Frontal cortex (tissue), 3 donors: ENCODE measurements at regions not wholly inside any gene's neighbourhood (a gene's known extent, or its start where the extent isn't known, plus 50 kb on each side); places are given as distances from the start of the nearest gene placed in this dataset.
"Not testable (repeated sequence)": the region's sequence is repeated elsewhere in the genome, so short reads cannot be mapped to it uniquely, and the experiment has no call there.

ENCODE experiments used
- DNase-seq, 2 donors: peaks; one replicate each; pipeline ENCODE4 v3.0.0; 2012; ENCODE audit warnings: low spot score in 2 of 2
- FAIRE-seq: peaks from 2 replicates; lab custom pipeline; 2012; peaks lifted over from hg19 to GRCh38; lab: Jason Lieb, UNC
- donor health status: control.
- donor health status: control.
- donor health status: control.

- FAIRE-seq (no peak), DNase-seq (no peak)
Measured at GRCh38 chr3:110262896-110263295, 808.7 kb upstream of the NECTIN3 start.

GRCh38 chr3:110265302-110265701 lies 806.3 kb upstream of the NECTIN3 start:
- DNase-seq (no peak), FAIRE-seq (no peak)

GRCh38 chr3:110267304-110267845 lies 804.2 kb upstream of the NECTIN3 start:
- no peak for DNase-seq

GRCh38 chr3:110272525-110272924 lies 799.1 kb upstream of the NECTIN3 start:
- FAIRE-seq (no peak), DNase-seq (no peak)

More at GRCh38 chr3:110267304-110267845, 804.2 kb upstream of the NECTIN3 start:
- FAIRE-seq, result no peak

GRCh38 chr3:110291886-110292501 lies 779.6 kb upstream of the NECTIN3 start:
- FAIRE-seq, result peak; percentile 98
- DNase-seq, result no peak

GRCh38 chr3:110293660-110294059 lies 778.0 kb upstream of the NECTIN3 start:
- DNase-seq (peak in 1 of 2 donors; percentile 2), FAIRE-seq (no peak)

GRCh38 chr3:110296885-110297284 lies 774.7 kb upstream of the NECTIN3 start:
- FAIRE-seq (no peak), DNase-seq (no peak)

- FAIRE-seq, result no peak
- no peak for DNase-seq
Measured at GRCh38 chr3:110301781-110302180, 769.8 kb upstream of the NECTIN3 start.

- DNase-seq, result no peak
- no peak for FAIRE-seq
Measured at GRCh38 chr3:110307065-110307809, 764.4 kb upstream of the NECTIN3 start.

GRCh38 chr3:110311541-110311940 lies 760.1 kb upstream of the NECTIN3 start:
- DNase-seq (no peak), FAIRE-seq (no peak)

GRCh38 chr3:110314512-110315114 lies 757.0 kb upstream of the NECTIN3 start:
- no peak for DNase-seq
- FAIRE-seq, result no peak

- DNase-seq (no peak), FAIRE-seq (no peak)
Measured at GRCh38 chr3:110318108-110318507, 753.5 kb upstream of the NECTIN3 start.

- FAIRE-seq (no peak), DNase-seq (no peak)
Measured at GRCh38 chr3:110323349-110323748, 748.3 kb upstream of the NECTIN3 start.

- DNase-seq (no peak), FAIRE-seq (no peak)
Measured at GRCh38 chr3:110324171-110324705, 747.4 kb upstream of the NECTIN3 start.

- FAIRE-seq, result no peak
- DNase-seq, result no peak
Measured at GRCh38 chr3:110327870-110328269, 743.7 kb upstream of the NECTIN3 start.

GRCh38 chr3:110331562-110331961 lies 740.1 kb upstream of the NECTIN3 start:
- DNase-seq, result not testable (repeated sequence)

GRCh38 chr3:110332629-110333028 lies 739.0 kb upstream of the NECTIN3 start:
- FAIRE-seq, result no peak
- no peak for DNase-seq

More at GRCh38 chr3:110331562-110331961, 740.1 kb upstream of the NECTIN3 start:
- not testable (repeated sequence) for FAIRE-seq

GRCh38 chr3:110341047-110341446 lies 730.6 kb upstream of the NECTIN3 start:
- no peak for FAIRE-seq

GRCh38 chr3:110343376-110343775 lies 728.2 kb upstream of the NECTIN3 start:
- FAIRE-seq (no peak), DNase-seq (no peak)

More at GRCh38 chr3:110341047-110341446, 730.6 kb upstream of the NECTIN3 start:
- DNase-seq, result no peak

- FAIRE-seq, result no peak
- no peak for DNase-seq
Measured at GRCh38 chr3:110343945-110344344, 727.7 kb upstream of the NECTIN3 start.
